ENCODE measurements at regions not wholly inside any gene's neighbourhood (a gene's known extent, or its start where the extent isn't known, plus 50 kb on each side); places are given as distances from the start of the nearest gene placed in this dataset.

DNA sequence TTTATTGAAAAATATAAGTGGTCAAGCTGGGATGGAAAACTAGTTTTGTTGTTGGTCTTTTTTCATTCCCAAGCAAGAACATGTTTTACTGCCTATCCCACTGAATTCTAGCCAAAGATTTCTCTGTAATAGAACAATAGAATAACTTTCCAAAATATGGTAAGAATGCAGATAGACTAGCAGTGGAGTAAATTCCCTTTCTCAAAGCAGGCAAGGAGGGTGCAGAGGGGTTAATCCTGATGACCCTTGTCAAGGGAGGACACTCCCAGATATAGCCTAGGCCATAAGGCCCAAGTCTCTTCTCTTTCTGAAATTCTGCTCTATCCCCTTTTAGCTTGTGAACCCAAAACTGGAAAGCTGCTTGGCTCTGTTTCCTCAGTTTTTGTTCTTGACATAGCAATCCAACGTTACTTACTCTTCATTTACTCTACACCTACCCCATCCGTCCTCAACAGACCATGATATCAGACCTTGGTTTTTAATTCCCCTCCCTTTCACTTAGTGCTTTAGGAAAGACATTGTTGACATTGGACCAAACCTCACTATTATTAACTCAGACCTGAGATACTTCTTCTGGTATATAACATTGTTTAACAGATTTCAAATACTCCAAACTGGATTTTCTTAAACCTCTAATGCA lies 453.6 kb upstream of the THBS1 start:
- no peak overlapping the region for H3K4me3 Mint-ChIP-seq
- intact Hi-C loops (cut with micrococcal nuclease), result loop anchor here in 1 of 2 donors (10.0 kb wide), 1 partner anchor 628 kb away; no protein-coding TSS in a partner anchor
- peaks cover 0 to 22% (median 0%) of the 10 kb centered on the region in 7 donors for H3K4me1 Mint-ChIP-seq
- H3K9me3 Mint-ChIP-seq, result peaks cover 0 to 2% (median 0%) of the 10 kb centered on the region in 11 donors
- ChIA-PET POLR2A (interaction anchor here (0.8 kb wide), 1 partner anchor 26 kb away, joined by 3 read pairs; no protein-coding TSS in a partner anchor), CTCF (no interaction called here)
- H3K36me3 Mint-ChIP-seq, result no peaks in the 10 kb centered on the region
- DNase-seq (no peak), ATAC-seq (no peak)
- Histone ChIP-seq H3K9me3 (ENCODE audit: control insufficient read depth in 2 of 3, low read length in 3 of 3) (no peaks in the 10 kb centered on the region), H3K4me1 (ENCODE audit: control insufficient read depth in 2 of 2, insufficient read depth in 2 of 2, low read length in 2 of 2) (no peaks in the 10 kb centered on the region), H3K27me3 (ENCODE audit: control insufficient read depth in 2 of 2, insufficient read depth in 2 of 2, low read length in 2 of 2) (no peaks in the 10 kb centered on the region), H3K36me3 (ENCODE audit: control insufficient read depth in 2 of 3, insufficient read depth in 3 of 3, low read length in 3 of 3) (no peaks in the 10 kb centered on the region), H3K4me3 (ENCODE audit: low read length) (no peak overlapping the region), H3K27ac (ENCODE audit: low read depth, low read length) (no peak overlapping the region)
- no peak overlapping the region for H3K27ac Mint-ChIP-seq
- H3K27me3 Mint-ChIP-seq, result peaks cover 12 to 21% (median 19%) of the 10 kb centered on the region in 5 donors

- ChIA-PET CTCF (no interaction called here), POLR2A (no interaction called here)
- intact Hi-C loops (cut with micrococcal nuclease), result loop anchor here in 1 of 2 donors (10.0 kb wide), 1 partner anchor 627 kb away; no protein-coding TSS in a partner anchor
- DNase-seq, result peak in 1 of 9 donors; percentile 26
- H3K36me3 Mint-ChIP-seq, result no peaks in the 10 kb centered on the region
- ATAC-seq, result no peak
- H3K4me1 Mint-ChIP-seq, result peaks cover 0 to 22% (median 0%) of the 10 kb centered on the region in 7 donors
- H3K27ac ChIP-seq (ENCODE audit: low read depth, low read length), result no peak overlapping the region
- H3K27me3 ChIP-seq (ENCODE audit: control insufficient read depth in 2 of 2, insufficient read depth in 2 of 2, low read length in 2 of 2), result no peaks in the 10 kb centered on the region
- H3K4me3 Mint-ChIP-seq, result no peak overlapping the region
- H3K4me1 ChIP-seq (ENCODE audit: control insufficient read depth in 2 of 2, insufficient read depth in 2 of 2, low read length in 2 of 2), result no peaks in the 10 kb centered on the region
- H3K36me3 ChIP-seq (ENCODE audit: control insufficient read depth in 2 of 3, insufficient read depth in 3 of 3, low read length in 3 of 3), result no peaks in the 10 kb centered on the region
- H3K27ac Mint-ChIP-seq, result no peak overlapping the region
- peaks cover 8 to 19% (median 16%) of the 10 kb centered on the region in 5 donors for H3K27me3 Mint-ChIP-seq
- H3K4me3 ChIP-seq (ENCODE audit: low read length), result no peak overlapping the region
- H3K9me3 ChIP-seq (ENCODE audit: control insufficient read depth in 2 of 3, low read length in 3 of 3), result no peaks in the 10 kb centered on the region
- peaks cover 0 to 2% (median 0%) of the 10 kb centered on the region in 11 donors for H3K9me3 Mint-ChIP-seq
Measured at GRCh38 chr15:39127925-39128617, 452.8 kb upstream of the THBS1 start.

DNA sequence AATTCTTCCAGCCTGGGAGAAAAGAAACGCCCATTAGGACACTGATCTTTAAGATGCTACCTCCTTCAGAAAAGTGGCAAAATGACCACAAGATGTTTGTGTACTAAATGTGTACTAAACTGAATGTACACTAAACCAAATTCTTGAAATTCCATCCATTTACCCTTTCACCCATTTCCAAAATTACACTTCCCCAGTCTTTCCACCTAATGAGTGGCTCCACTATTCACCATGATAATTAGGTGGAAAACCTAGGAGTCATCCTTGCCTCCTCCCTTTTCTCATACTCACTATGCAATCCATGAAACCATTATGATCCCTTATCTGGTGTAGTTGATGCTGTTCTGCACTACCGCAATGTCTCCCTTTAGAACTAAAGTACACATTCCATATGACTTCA lies 452.1 kb upstream of the THBS1 start:
- H3K27me3 ChIP-seq (ENCODE audit: control insufficient read depth in 2 of 2, insufficient read depth in 2 of 2, low read length in 2 of 2), result no peaks in the 10 kb centered on the region
- H3K9me3 ChIP-seq (ENCODE audit: control insufficient read depth in 2 of 3, low read length in 3 of 3), result no peaks in the 10 kb centered on the region
- no peak overlapping the region for H3K4me3 ChIP-seq (ENCODE audit: low read length)
- Mint-ChIP-seq H3K4me1 (peaks cover 0 to 22% (median 0%) of the 10 kb centered on the region in 7 donors), H3K9me3 (peaks cover 0 to 2% (median 0%) of the 10 kb centered on the region in 11 donors), H3K36me3 (no peaks in the 10 kb centered on the region), H3K27me3 (peaks cover 8 to 15% (median 12%) of the 10 kb centered on the region in 5 donors), H3K4me3 (no peak overlapping the region), H3K27ac (no peak overlapping the region)
- intact Hi-C loops (cut with micrococcal nuclease), result loop anchor here in 1 of 2 donors (10.0 kb wide), 1 partner anchor 626 kb away; no protein-coding TSS in a partner anchor
- CTCF ChIA-PET, result no interaction called here
- H3K27ac ChIP-seq (ENCODE audit: low read depth, low read length), result no peak overlapping the region
- no peaks in the 10 kb centered on the region for H3K4me1 ChIP-seq (ENCODE audit: control insufficient read depth in 2 of 2, insufficient read depth in 2 of 2, low read length in 2 of 2)
- H3K36me3 ChIP-seq (ENCODE audit: control insufficient read depth in 2 of 3, insufficient read depth in 3 of 3, low read length in 3 of 3), result no peaks in the 10 kb centered on the region
- no peak for DNase-seq
- POLR2A ChIA-PET, result no interaction called here
- no peak for ATAC-seq

GRCh38 chr15:39130556-39131379 lies 450.1 kb upstream of the THBS1 start:
- no peak for ATAC-seq
- H3K4me3 Mint-ChIP-seq, result no peak overlapping the region
- Histone ChIP-seq H3K27ac (ENCODE audit: low read depth, low read length) (no peak overlapping the region), H3K36me3 (ENCODE audit: control insufficient read depth in 2 of 3, insufficient read depth in 3 of 3, low read length in 3 of 3) (no peaks in the 10 kb centered on the region), H3K4me3 (ENCODE audit: low read length) (no peak overlapping the region), H3K9me3 (ENCODE audit: control insufficient read depth in 2 of 3, low read length in 3 of 3) (no peaks in the 10 kb centered on the region), H3K4me1 (ENCODE audit: control insufficient read depth in 2 of 2, insufficient read depth in 2 of 2, low read length in 2 of 2) (no peaks in the 10 kb centered on the region), H3K27me3 (ENCODE audit: control insufficient read depth in 2 of 2, insufficient read depth in 2 of 2, low read length in 2 of 2) (no peaks in the 10 kb centered on the region)
- H3K4me1 Mint-ChIP-seq, result peaks cover 0 to 22% (median 0%) of the 10 kb centered on the region in 7 donors
- no peak for DNase-seq
- H3K27ac Mint-ChIP-seq, result no peak overlapping the region
- peaks cover 2 to 12% (median 6%) of the 10 kb centered on the region in 5 donors for H3K27me3 Mint-ChIP-seq
- intact Hi-C loops (cut with micrococcal nuclease), result no loop called here
- peaks cover 0 to 2% (median 0%) of the 10 kb centered on the region in 11 donors for H3K9me3 Mint-ChIP-seq
- CTCF ChIA-PET, result no interaction called here
- POLR2A ChIA-PET, result interaction anchor here (0.6 kb wide), 1 partner anchor 529 kb away, joined by 3 read pairs; no protein-coding TSS in a partner anchor
- no peaks in the 10 kb centered on the region for H3K36me3 Mint-ChIP-seq

- H3K36me3 Mint-ChIP-seq, result no peaks in the 10 kb centered on the region
- H3K27me3 Mint-ChIP-seq, result peaks cover 0 to 12% (median 6%) of the 10 kb centered on the region in 5 donors
- CTCF ChIA-PET, result no interaction called here
- H3K4me1 ChIP-seq (ENCODE audit: control insufficient read depth in 2 of 2, insufficient read depth in 2 of 2, low read length in 2 of 2), result no peaks in the 10 kb centered on the region
- ATAC-seq (no peak), DNase-seq (no peak)
- POLR2A ChIA-PET, result no interaction called here
- no peaks in the 10 kb centered on the region for H3K9me3 Mint-ChIP-seq
- H3K4me1 Mint-ChIP-seq, result peaks cover 0 to 17% (median 0%) of the 10 kb centered on the region in 7 donors
- H3K36me3 ChIP-seq (ENCODE audit: control insufficient read depth in 2 of 3, insufficient read depth in 3 of 3, low read length in 3 of 3), result no peaks in the 10 kb centered on the region
- no peak overlapping the region for H3K27ac ChIP-seq (ENCODE audit: low read depth, low read length)
- no peak overlapping the region for H3K27ac Mint-ChIP-seq
- H3K4me3 ChIP-seq (ENCODE audit: low read length), result no peak overlapping the region
- no peak overlapping the region for H3K4me3 Mint-ChIP-seq
- intact Hi-C loops (cut with micrococcal nuclease), result no loop called here
- H3K27me3 ChIP-seq (ENCODE audit: control insufficient read depth in 2 of 2, insufficient read depth in 2 of 2, low read length in 2 of 2), result no peaks in the 10 kb centered on the region
- no peaks in the 10 kb centered on the region for H3K9me3 ChIP-seq (ENCODE audit: control insufficient read depth in 2 of 3, low read length in 3 of 3)
Measured at GRCh38 chr15:39131609-39132008, 449.3 kb upstream of the THBS1 start.

- Histone ChIP-seq H3K27me3 (ENCODE audit: control insufficient read depth in 2 of 2, insufficient read depth in 2 of 2, low read length in 2 of 2) (no peaks in the 10 kb centered on the region), H3K27ac (ENCODE audit: low read depth, low read length) (no peak overlapping the region), H3K4me3 (ENCODE audit: low read length) (no peak overlapping the region), H3K36me3 (ENCODE audit: control insufficient read depth in 2 of 3, insufficient read depth in 3 of 3, low read length in 3 of 3) (no peaks in the 10 kb centered on the region), H3K9me3 (ENCODE audit: control insufficient read depth in 2 of 3, low read length in 3 of 3) (no peaks in the 10 kb centered on the region), H3K4me1 (ENCODE audit: control insufficient read depth in 2 of 2, insufficient read depth in 2 of 2, low read length in 2 of 2) (no peaks in the 10 kb centered on the region)
- ChIA-PET CTCF (no interaction called here), POLR2A (no interaction called here)
- Mint-ChIP-seq H3K4me1 (peaks cover 0 to 17% (median 0%) of the 10 kb centered on the region in 7 donors), H3K27me3 (peaks cover 0 to 13% (median 10%) of the 10 kb centered on the region in 5 donors), H3K36me3 (no peaks in the 10 kb centered on the region), H3K27ac (no peak overlapping the region), H3K4me3 (no peak overlapping the region), H3K9me3 (no peaks in the 10 kb centered on the region)
- DNase-seq (no peak), ATAC-seq (no peak)
- intact Hi-C loops (cut with micrococcal nuclease), result no loop called here
Measured at GRCh38 chr15:39132070-39132469, 448.8 kb upstream of the THBS1 start.
